Fibroblast of the aortic adventitia (primary cell): ENCODE measurements at regions not wholly inside any gene's neighbourhood (a gene's known extent, or its start where the extent isn't known, plus 50 kb on each side); places are given as distances from the start of the nearest gene placed in this dataset.

Experiments
- DNase-seq: peaks from one replicate; pipeline ENCODE4 v3.0.0-alpha.2; 2010; ENCODE audit warnings: low read depth
- H3K4me3 ChIP-seq: 2 replicates; pipeline ENCODE4 v1.5.1; 2011; ENCODE audit warnings: low read depth, mild to moderate bottlenecking, control low read depth, low read length, moderate library complexity
- TF ChIP-seq, protein P1 (sequence below): IDR thresholded peaks from 2 replicates; pipeline ENCODE4 v1.5.1; 2011; ENCODE audit warnings: mild to moderate bottlenecking, low read length, control low read depth, inconsistent platforms; ENCODE audit not compliant: insufficient read depth

DNA sequence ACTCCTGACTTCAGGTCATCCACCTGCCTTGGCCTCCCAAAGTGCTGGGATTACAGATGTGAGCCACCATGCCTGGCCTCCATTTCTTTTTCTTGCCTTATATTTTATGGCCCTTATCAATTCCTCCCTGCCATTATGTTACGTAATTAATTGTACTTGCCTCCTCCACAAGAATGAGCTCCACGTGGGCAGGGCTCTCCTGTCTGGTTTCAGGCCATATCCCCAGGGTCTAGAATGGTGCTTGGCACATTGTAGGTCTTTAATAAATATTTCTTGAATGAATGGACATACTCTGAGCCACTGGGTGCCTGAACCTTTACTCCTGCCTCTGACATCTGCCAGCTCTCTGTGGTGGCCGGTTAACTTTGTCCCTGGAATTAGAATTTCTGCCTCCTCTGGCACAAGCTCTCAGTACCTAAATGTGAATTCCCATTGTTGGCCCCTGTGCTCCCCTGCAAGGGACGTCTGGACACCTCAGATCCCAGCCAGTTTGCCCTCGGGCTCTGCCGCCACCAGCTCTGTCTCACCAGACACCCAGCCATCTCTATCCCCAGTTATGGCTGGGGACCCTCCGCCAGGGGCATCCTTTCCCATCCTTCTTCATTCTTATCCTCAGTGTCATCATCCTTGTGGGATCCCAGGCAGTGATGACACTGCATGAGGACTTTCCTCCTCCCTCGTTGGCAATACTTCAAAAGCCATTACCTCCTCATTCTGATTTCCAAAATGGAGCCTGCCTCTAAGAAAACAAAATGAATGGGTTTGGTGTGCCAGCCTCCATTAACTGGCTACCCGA, 165.6 kb upstream of the SMAD3 start:
- no peak for DNase-seq
- H3K4me3 ChIP-seq, result no peak overlapping the region
- TF ChIP-seq, protein P1, sequence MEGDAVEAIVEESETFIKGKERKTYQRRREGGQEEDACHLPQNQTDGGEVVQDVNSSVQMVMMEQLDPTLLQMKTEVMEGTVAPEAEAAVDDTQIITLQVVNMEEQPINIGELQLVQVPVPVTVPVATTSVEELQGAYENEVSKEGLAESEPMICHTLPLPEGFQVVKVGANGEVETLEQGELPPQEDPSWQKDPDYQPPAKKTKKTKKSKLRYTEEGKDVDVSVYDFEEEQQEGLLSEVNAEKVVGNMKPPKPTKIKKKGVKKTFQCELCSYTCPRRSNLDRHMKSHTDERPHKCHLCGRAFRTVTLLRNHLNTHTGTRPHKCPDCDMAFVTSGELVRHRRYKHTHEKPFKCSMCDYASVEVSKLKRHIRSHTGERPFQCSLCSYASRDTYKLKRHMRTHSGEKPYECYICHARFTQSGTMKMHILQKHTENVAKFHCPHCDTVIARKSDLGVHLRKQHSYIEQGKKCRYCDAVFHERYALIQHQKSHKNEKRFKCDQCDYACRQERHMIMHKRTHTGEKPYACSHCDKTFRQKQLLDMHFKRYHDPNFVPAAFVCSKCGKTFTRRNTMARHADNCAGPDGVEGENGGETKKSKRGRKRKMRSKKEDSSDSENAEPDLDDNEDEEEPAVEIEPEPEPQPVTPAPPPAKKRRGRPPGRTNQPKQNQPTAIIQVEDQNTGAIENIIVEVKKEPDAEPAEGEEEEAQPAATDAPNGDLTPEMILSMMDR, result no peak

DNA sequence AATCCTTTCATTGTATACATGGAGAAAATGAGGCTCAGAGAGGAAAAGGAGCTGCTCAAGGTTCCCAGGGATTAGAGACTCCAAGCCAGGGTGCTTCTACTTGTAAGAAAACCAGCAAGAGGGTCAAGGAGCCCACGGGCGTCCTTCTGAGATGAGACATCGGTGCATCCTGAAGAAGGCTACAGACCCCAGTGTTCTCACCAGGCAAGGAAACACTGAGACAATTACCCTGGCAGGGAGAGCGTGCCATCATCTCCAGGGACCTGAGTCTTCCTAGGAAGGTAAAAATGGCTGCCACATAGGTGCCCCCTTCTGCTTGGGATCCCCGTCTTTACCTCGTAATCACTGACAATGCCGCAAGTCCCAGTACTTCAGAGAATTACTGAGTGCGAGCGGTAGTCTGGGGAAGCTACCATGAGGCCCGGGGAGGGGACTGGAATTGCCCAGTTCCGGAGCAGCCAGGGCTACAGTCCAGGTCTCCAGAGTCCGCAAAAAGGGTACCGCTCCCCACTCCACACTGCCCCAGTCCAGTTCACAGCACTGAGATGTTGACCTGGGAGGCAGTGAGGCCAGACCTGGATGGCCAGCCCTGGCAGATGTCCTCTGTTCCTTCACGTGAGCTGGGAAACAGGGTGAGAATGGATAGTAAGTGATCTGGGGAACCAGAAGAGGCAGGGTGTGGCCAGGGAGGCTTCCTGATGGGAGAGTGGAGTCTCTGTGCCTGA, 164.7 kb upstream of the SMAD3 start:
- no peak for DNase-seq
- TF ChIP-seq, protein P1, result no peak

DNA sequence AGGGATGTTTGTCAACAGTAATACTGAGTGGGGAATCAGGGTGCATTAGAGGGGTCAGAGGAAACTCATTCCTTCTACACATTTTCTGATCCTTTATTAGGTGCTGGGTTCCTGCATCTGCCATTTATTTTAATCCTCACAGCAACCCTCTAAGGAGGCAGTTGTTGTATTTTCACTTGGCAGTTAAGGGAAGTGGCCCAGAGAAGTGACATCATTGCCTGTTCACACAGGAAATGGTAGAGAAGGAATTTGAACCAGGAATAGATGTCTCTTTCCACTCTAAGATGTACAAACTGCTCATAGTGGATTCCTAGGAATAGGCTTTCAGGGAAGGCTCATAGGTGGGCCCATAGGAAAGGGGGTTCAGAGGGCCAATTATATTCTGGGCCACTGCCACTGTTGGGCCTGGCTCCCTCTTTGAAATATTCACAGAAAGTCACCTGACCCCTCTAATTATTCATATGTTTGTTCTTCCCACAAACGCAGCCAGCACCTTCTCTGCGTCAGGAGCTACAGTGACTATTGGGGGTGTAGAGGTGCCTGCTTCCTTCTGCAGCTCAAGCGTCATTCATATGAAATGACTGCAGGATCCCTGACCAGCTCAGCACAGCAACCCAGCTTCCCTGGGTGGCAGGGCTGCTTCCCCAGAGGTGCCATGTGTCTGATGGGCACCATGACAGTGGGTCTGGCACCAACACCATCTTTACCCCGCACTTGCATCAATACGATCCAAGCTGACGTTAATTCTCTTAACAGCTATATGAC, 163.9 kb upstream of the SMAD3 start:
- TF ChIP-seq, protein P1, result no peak
- H3K4me3 ChIP-seq, result no peak overlapping the region
- peak; percentile 54 for DNase-seq

More for the DNA sequence above, 164.7 kb upstream of the SMAD3 start:
- no peak overlapping the region for H3K4me3 ChIP-seq

DNA sequence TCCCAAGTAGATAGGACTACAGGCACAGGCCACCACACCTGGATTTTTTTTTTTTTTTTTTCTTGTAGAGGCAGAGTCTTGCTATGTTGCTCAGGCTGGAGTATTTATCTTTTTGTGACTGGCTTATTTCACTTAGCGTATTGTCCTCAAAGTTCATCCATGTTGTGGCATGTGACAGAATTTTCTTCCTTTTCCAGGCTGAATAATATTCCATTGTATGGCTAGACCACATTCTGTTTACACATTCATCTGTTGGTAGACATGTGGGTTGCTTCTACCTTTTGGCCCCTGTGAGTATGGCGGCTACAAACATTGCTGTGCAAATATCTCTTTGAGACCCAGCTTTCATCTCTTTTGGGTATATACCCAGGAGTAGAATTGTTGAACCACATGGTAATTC, 160.2 kb upstream of the SMAD3 start:
- TF ChIP-seq, protein P1, result no peak
- no peak overlapping the region for H3K4me3 ChIP-seq
- no peak for DNase-seq

DNA sequence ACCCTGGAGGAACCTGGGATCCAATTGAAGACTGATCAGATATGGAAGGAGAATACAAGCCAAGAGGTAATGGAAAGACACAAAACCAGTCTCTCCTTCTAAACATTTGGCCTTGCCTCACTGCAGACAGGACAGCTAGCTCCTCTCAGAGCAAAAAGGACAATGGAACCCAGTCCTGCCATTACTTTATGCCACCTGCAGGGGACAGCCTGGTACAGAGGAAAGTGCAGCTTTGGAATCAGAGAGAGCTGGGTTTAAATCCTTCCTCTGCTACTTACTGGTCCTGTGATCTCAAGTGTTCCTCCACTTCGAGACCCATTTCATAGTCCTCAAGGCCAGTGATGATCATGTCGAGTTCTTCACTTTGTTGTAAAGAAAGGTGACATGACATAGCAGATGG, 159.4 kb upstream of the SMAD3 start:
- DNase-seq, result no peak
- no peak overlapping the region for H3K4me3 ChIP-seq
- TF ChIP-seq, protein P1, result no peak

DNA sequence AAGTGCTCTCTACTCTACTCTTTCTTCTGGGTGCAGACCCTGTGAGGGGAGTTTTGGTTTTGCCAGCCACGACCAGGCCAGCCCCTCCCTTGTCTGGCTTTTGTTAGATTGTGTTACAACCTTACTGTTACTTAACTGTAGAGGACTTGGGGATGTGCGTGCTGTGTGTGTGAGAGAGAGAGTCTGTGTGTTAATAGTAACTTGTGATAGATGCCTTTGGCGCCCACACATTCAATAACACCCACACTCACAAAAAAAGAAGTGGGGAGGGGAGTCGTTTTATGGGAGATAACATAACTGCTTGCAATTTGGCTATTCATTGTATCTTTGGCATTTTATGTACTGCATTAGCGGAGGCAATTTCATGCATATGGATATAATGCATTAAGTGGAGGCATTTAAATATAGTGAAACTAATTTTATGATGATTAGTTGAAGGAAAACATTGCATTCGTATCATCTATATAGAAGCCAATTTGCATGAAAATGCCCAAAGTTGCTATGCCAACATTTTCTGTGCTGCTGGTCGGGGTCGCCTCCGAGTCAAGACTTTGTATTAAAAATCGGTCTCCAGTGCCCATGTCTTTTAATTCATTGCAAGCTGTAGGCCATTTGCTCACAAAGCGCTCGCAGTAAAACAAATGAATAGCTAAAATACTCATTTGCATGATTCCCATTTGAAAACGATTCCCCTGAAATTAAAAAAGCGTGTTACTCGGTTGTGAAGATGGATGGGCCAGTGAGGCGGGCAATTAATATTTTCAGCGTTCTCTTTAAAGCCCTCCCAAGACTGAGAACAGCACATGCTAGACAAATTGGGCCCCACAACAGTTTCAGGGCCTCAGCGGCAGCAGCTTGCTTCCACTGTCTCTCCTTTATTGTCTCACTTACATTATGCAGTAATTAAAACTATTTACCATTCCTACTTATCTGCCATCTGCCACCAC, 158.5 kb upstream of the SMAD3 start:
- DNase-seq, result no peak
- H3K4me3 ChIP-seq, result no peak overlapping the region
- TF ChIP-seq, protein P1, result no peak
